DLD1 (cell line): ENCODE measurements at regions not wholly inside any gene's neighbourhood (a gene's known extent, or its start where the extent isn't known, plus 50 kb on each side); places are given as distances from the start of the nearest gene placed in this dataset.
"Not testable (repeated sequence)": the region's sequence is repeated elsewhere in the genome, so short reads cannot be mapped to it uniquely, and the experiment has no call there.

Source experiments
- in situ Hi-C: cut with HindIII; loops from 2 replicates; pipeline ENCODE4 v1.10.0; 2017; ENCODE audit warnings: low sequenced_read_pairs

GRCh38 chr5:136924490-136924889 is 559.1 kb upstream of the TRPC7 start:
- in situ Hi-C loops, result no loop called here

- in situ Hi-C loops, result no loop called here
Measured at GRCh38 chr5:136910625-136911024, 545.3 kb upstream of the TRPC7 start.

- in situ Hi-C loops, result no loop called here
Measured at GRCh38 chr5:136909906-136910305, 544.6 kb upstream of the TRPC7 start.

- in situ Hi-C loops, result no loop called here
Measured at GRCh38 chr5:136907371-136907770, 542.0 kb upstream of the TRPC7 start.

- in situ Hi-C loops, result no loop called here
Measured at GRCh38 chr5:136906545-136906944, 541.2 kb upstream of the TRPC7 start.

- in situ Hi-C loops, result no loop called here
Measured at GRCh38 chr5:136905571-136905970, 540.2 kb upstream of the TRPC7 start.

GRCh38 chr5:136894070-136894469 is 528.7 kb upstream of the TRPC7 start:
- in situ Hi-C loops, result no loop called here

GRCh38 chr5:136892000-136892399 is 526.7 kb upstream of the TRPC7 start:
- in situ Hi-C loops, result no loop called here

GRCh38 chr5:136891175-136891972 is 526.0 kb upstream of the TRPC7 start:
- in situ Hi-C loops, result no loop called here

GRCh38 chr5:136890431-136891148 is 525.2 kb upstream of the TRPC7 start:
- in situ Hi-C loops, result no loop called here

GRCh38 chr5:136886608-136887007 is 521.3 kb upstream of the TRPC7 start:
- in situ Hi-C loops, result no loop called here

GRCh38 chr5:136864960-136865359 is 499.6 kb upstream of the TRPC7 start:
- in situ Hi-C loops, result no loop called here

- in situ Hi-C loops, result no loop called here
Measured at GRCh38 chr5:136856648-136857047, 491.3 kb upstream of the TRPC7 start.

- in situ Hi-C loops, result no loop called here
Measured at GRCh38 chr5:136853971-136854370, 488.6 kb upstream of the TRPC7 start.

- in situ Hi-C loops, result no loop called here
Measured at GRCh38 chr5:136840601-136841000, 475.3 kb upstream of the TRPC7 start.

GRCh38 chr5:136836093-136836492 is 470.7 kb upstream of the TRPC7 start:
- in situ Hi-C loops, result no loop called here

- in situ Hi-C loops, result no loop called here
Measured at GRCh38 chr5:136820848-136821247, 455.5 kb upstream of the TRPC7 start.

GRCh38 chr5:136819526-136820302 is 454.4 kb upstream of the TRPC7 start:
- in situ Hi-C loops, result no loop called here

GRCh38 chr5:136816327-136816726 is 451.0 kb upstream of the TRPC7 start:
- in situ Hi-C loops, result no loop called here

GRCh38 chr5:136814619-136815378 is 449.5 kb upstream of the TRPC7 start:
- in situ Hi-C loops, result no loop called here

- in situ Hi-C loops, result not testable (repeated sequence)
Measured at GRCh38 chr5:136812270-136812669, 446.9 kb upstream of the TRPC7 start.
